Right lobe of liver (tissue), 4 donors: ENCODE measurements at regions not wholly inside any gene's neighbourhood (a gene's known extent, or its start where the extent isn't known, plus 50 kb on each side); places are given as distances from the start of the nearest gene placed in this dataset.

ENCODE experiments used
- POLR2A ChIP-seq: fragments of 450-650 bp; IDR thresholded peaks from one replicate; pipeline ENCODE4 v1.6.1; 2017; ENCODE audit warnings: antibody characterized with exemption, mild to moderate bottlenecking
- TF ChIP-seq, protein P1 (sequence below), 4 donors: fragments of 200-600 bp in 3 of 4; fragments of 450-650 bp in 1 of 4; IDR thresholded peaks; one replicate each; pipeline versions ENCODE4 v1.5.1 to v1.8.0; 2016 to 2022; ENCODE audit warnings: antibody characterized with exemption in 4 of 4, mild to moderate bottlenecking in 2 of 4
- donor health status: DM: no; HTN: no; CAD: no.
- donor health status: DM: no; HTN: no; CAD: no.
- donor health status: DM: no; HTN: yes; CAD: no.

DNA sequence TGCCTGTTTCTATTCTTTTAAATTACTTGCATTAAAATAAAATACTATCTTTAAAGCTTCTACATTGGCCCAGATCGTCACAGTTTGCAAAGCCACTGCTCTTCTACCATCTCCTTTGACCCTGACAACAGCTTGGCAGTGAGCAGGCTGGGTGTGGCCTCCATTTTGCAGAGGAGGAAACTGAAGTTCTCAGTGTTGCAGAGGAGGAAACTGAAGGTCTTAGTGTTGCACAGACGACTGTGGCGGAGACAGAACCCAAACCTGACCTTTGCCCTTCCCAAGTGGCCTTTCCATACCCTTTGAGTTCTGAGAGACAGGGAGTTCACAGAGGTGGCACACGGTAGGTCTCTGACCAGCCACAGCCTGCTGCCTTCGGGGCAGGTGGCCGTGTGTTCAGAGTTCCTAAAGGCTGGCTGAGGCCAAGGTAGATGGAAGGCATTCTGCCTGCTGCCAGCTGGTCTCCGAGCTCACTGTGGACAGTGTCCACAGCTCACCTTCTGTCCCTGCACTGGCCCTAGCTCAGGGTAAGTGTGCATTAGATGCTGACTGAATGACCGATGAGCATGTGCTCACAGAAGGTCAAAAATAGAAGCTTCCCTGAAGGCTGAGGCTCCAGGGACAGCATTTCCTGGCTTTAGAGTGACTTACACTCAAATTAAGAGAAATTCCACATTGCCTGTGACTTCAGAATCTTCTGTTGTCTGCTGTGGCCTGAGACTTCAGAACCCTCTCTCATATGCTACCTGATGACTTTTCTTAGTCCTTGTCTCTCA, 113.5 kb upstream of the SLC24A3 start:
- TF ChIP-seq, protein P1, sequence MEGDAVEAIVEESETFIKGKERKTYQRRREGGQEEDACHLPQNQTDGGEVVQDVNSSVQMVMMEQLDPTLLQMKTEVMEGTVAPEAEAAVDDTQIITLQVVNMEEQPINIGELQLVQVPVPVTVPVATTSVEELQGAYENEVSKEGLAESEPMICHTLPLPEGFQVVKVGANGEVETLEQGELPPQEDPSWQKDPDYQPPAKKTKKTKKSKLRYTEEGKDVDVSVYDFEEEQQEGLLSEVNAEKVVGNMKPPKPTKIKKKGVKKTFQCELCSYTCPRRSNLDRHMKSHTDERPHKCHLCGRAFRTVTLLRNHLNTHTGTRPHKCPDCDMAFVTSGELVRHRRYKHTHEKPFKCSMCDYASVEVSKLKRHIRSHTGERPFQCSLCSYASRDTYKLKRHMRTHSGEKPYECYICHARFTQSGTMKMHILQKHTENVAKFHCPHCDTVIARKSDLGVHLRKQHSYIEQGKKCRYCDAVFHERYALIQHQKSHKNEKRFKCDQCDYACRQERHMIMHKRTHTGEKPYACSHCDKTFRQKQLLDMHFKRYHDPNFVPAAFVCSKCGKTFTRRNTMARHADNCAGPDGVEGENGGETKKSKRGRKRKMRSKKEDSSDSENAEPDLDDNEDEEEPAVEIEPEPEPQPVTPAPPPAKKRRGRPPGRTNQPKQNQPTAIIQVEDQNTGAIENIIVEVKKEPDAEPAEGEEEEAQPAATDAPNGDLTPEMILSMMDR (IDR thresholded peaks at IDR 0.05), result no peak
- no peak for TF ChIP-seq POLR2A
